HEK293 (cell line): ENCODE measurements at regions not wholly inside any gene's neighbourhood (a gene's known extent, or its start where the extent isn't known, plus 50 kb on each side); places are given as distances from the start of the nearest gene placed in this dataset.

Experiments
- CTCF ChIA-PET: fragments of 350-600 bp; formaldehyde crosslinking; extraction: SDS; loops from one replicate; lab custom pipeline; 2021; ENCODE audit warnings: antibody characterized with exemption; lab: Yijun Ruan, JAX
- POLR2A ChIA-PET: fragments of 300-600 bp; formaldehyde crosslinking; extraction: SDS; loops from one replicate; lab custom pipeline; 2020; ENCODE audit warnings: antibody characterized with exemption, inconsistent platforms; lab: Yijun Ruan, JAX
- H3K27ac ChIP-seq: fragments of 200-500 bp; sonication (Bioruptor generic); 2 replicates; pipeline ENCODE4 v1.5.1; 2014; ENCODE audit warnings: low read depth, low read length, control low read depth, inconsistent platforms; ENCODE audit errors: extremely low read depth
- H3K36me3 ChIP-seq, 2 experiments: fragments of 200-500 bp in 1 of 2; sonication (Bioruptor generic) in 1 of 2; 1 replicate in 1 of 2; 2 replicates in 1 of 2; pipeline ENCODE4 v1.5.1; 2014 to 2017; ENCODE audit warnings: inconsistent platforms in 2 of 2, low read length in 2 of 2; ENCODE audit not compliant: control insufficient read depth in 2 of 2, insufficient read depth in 1 of 2
- H3K4me1 ChIP-seq: fragments of 200-500 bp; sonication (Bioruptor generic); 2 replicates; pipeline ENCODE4 v1.5.1; 2014; ENCODE audit warnings: mild to moderate bottlenecking, low read length, inconsistent platforms; ENCODE audit not compliant: control insufficient read depth, insufficient read depth
- H3K4me3 ChIP-seq: 2 replicates; pipeline ENCODE4 v1.5.1; 2011; ENCODE audit warnings: low read depth, mild to moderate bottlenecking, control low read depth, low read length, moderate library complexity
- H3K9me3 ChIP-seq: fragments of 200-500 bp; sonication (Bioruptor generic); 2 replicates; pipeline ENCODE4 v1.5.1; 2014; ENCODE audit warnings: low read depth, low read length, inconsistent platforms; ENCODE audit not compliant: control insufficient read depth, insufficient read depth
- GLIS2 ChIP-seq: fragments of 450-650 bp; formaldehyde crosslinking; IDR thresholded peaks from 2 replicates; pipeline ENCODE4 v1.5.1; 2016; ENCODE audit warnings: missing biosample characterization, missing genetic modification characterization
- KLF16 ChIP-seq: fragments of 450-650 bp; formaldehyde crosslinking; IDR thresholded peaks from 2 replicates; pipeline ENCODE4 v1.5.1; 2017; ENCODE audit warnings: missing biosample characterization, missing genetic modification characterization
- KLF9 ChIP-seq: fragments of 450-650 bp; formaldehyde crosslinking; IDR thresholded peaks from 2 replicates; pipeline ENCODE4 v1.5.1; 2016; ENCODE audit warnings: missing biosample characterization, missing genetic modification characterization, low read depth
- MEIS1 ChIP-seq: sonication (generic); formaldehyde crosslinking; IDR thresholded peaks from 2 replicates; pipeline ENCODE4 v1.8.1; 2022; ENCODE audit warnings: missing genetic modification reagents, mild to moderate bottlenecking, borderline replicate concordance
- MZF1 ChIP-seq: fragments of 450-650 bp; formaldehyde crosslinking; IDR thresholded peaks from 2 replicates; pipeline ENCODE4 v1.5.1; 2017; ENCODE audit warnings: missing biosample characterization, missing genetic modification characterization, borderline replicate concordance
- SETDB1 ChIP-seq: IDR thresholded peaks from one replicate; pipeline ENCODE4 v1.6.1; 2017; ENCODE audit warnings: mild to moderate bottlenecking, low read length, moderate library complexity, mixed read lengths; ENCODE audit not compliant: insufficient read length
- TSHZ1 ChIP-seq: fragments of 450-650 bp; formaldehyde crosslinking; IDR thresholded peaks from 2 replicates; pipeline ENCODE4 v1.5.1; 2016; ENCODE audit warnings: missing biosample characterization, missing genetic modification characterization, borderline replicate concordance
- ZBTB11 ChIP-seq: fragments of 450-650 bp; formaldehyde crosslinking; conservative IDR thresholded peaks from 2 replicates; pipeline ENCODE4 v1.5.1; 2016; ENCODE audit warnings: low read depth, missing biosample characterization, missing genetic modification characterization
- ZNF121 ChIP-seq: fragments of 450-650 bp; formaldehyde crosslinking; IDR thresholded peaks from 2 replicates; pipeline ENCODE4 v1.5.1; 2016; ENCODE audit warnings: missing biosample characterization, missing genetic modification characterization
- ZNF214 ChIP-seq: fragments of 450-650 bp; formaldehyde crosslinking; IDR thresholded peaks from 2 replicates; pipeline ENCODE4 v1.5.1; 2017; ENCODE audit warnings: missing biosample characterization, mild to moderate bottlenecking, missing genetic modification characterization, borderline replicate concordance
- ZNF239 ChIP-seq: fragments of 450-650 bp; formaldehyde crosslinking; IDR thresholded peaks from 2 replicates; pipeline ENCODE4 v1.5.1; 2016; ENCODE audit warnings: missing biosample characterization, missing genetic modification characterization
- ZNF248 ChIP-seq: fragments of 450-650 bp; formaldehyde crosslinking; IDR thresholded peaks from 2 replicates; pipeline ENCODE4 v1.5.1; 2017; ENCODE audit warnings: missing biosample characterization, missing genetic modification characterization
- ZNF274 ChIP-seq, 2 experiments: fragments of 200-500 bp in 1 of 2; fragments of 450-650 bp in 1 of 2; sonication (Bioruptor generic) in 1 of 2; formaldehyde crosslinking in 1 of 2; IDR thresholded peaks; 2 replicates each; pipeline versions ENCODE4 v1.5.1 to v1.6.1; 2014 to 2016; ENCODE audit warnings: borderline replicate concordance in 1 of 2, inconsistent platforms in 1 of 2, low read length in 1 of 2, missing biosample characterization in 1 of 2, missing genetic modification characterization in 1 of 2
- ZNF366 ChIP-seq: fragments of 450-650 bp; formaldehyde crosslinking; conservative IDR thresholded peaks from 2 replicates; pipeline ENCODE4 v1.5.1; 2016; ENCODE audit warnings: missing biosample characterization, missing genetic modification characterization
- ZNF426 ChIP-seq: fragments of 450-650 bp; formaldehyde crosslinking; IDR thresholded peaks from 2 replicates; pipeline ENCODE4 v1.5.1; 2017; ENCODE audit warnings: missing biosample characterization, missing genetic modification characterization, mild to moderate bottlenecking, inconsistent platforms, moderate library complexity
- ZNF510 ChIP-seq: fragments of 450-650 bp; formaldehyde crosslinking; IDR thresholded peaks from 2 replicates; pipeline ENCODE4 v1.5.1; 2018; ENCODE audit warnings: mild to moderate bottlenecking, missing genetic modification characterization, missing biosample characterization; ENCODE audit not compliant: insufficient replicate concordance
- ZNF514 ChIP-seq: fragments of 450-650 bp; formaldehyde crosslinking; IDR thresholded peaks from 2 replicates; pipeline ENCODE4 v1.5.1; 2016; ENCODE audit warnings: missing biosample characterization, missing genetic modification characterization
- ZNF624 ChIP-seq: fragments of 450-650 bp; formaldehyde crosslinking; IDR thresholded peaks from 2 replicates; pipeline ENCODE4 v1.5.1; 2017; ENCODE audit warnings: missing biosample characterization, missing genetic modification characterization
- ZNF654 ChIP-seq: fragments of 450-650 bp; formaldehyde crosslinking; IDR thresholded peaks from 2 replicates; pipeline ENCODE4 v1.5.1; 2016; ENCODE audit warnings: low read depth, missing biosample characterization, missing genetic modification characterization
- ZNF692 ChIP-seq: fragments of 450-650 bp; formaldehyde crosslinking; IDR thresholded peaks from 2 replicates; pipeline ENCODE4 v1.5.1; 2016; ENCODE audit warnings: missing biosample characterization, missing genetic modification characterization
- ZNF701 ChIP-seq: fragments of 450-650 bp; formaldehyde crosslinking; IDR thresholded peaks from 2 replicates; pipeline ENCODE4 v1.5.1; 2016; ENCODE audit warnings: missing biosample characterization, missing genetic modification characterization
- ZNF777 ChIP-seq: fragments of 450-650 bp; formaldehyde crosslinking; IDR thresholded peaks from 2 replicates; pipeline ENCODE4 v1.5.1; 2017; ENCODE audit warnings: missing biosample characterization, missing genetic modification characterization, borderline replicate concordance
- ZSCAN16 ChIP-seq: fragments of 450-650 bp; formaldehyde crosslinking; IDR thresholded peaks from 2 replicates; pipeline ENCODE4 v1.5.1; 2016; ENCODE audit warnings: missing biosample characterization, missing genetic modification characterization

GRCh38 chr11:23236826-23237555 lies 376.7 kb upstream of the CCDC179 start:
- Histone ChIP-seq H3K27ac (no peak overlapping the region), H3K4me3 (no peak overlapping the region), H3K4me1 (no peaks in the 10 kb centered on the region), H3K36me3 (no peaks in the 10 kb centered on the region), H3K9me3 (no peaks in the 10 kb centered on the region)
- POLR2A ChIA-PET: no interaction called here
- TF ChIP-seq ZNF248: no peak
- TF ChIP-seq ZNF121 (tag by site-specific recombination): no peak
- TF ChIP-seq ZNF654: no peak
- no peak for TF ChIP-seq ZNF514 (tag by site-specific recombination)
- no peak for TF ChIP-seq KLF9
- no peak for TF ChIP-seq ZSCAN16 (tag by site-specific recombination)
- CTCF ChIA-PET: no interaction called here

GRCh38 chr11:23252426-23252825 lies 392.2 kb upstream of the CCDC179 start:
- Histone ChIP-seq H3K27ac (no peak overlapping the region), H3K36me3 (no peaks in the 10 kb centered on the region), H3K4me3 (no peak overlapping the region), H3K4me1 (no peaks in the 10 kb centered on the region), H3K9me3 (no peaks in the 10 kb centered on the region)
- CTCF ChIA-PET: no interaction called here
- POLR2A ChIA-PET: no interaction called here
- no peak for TF ChIP-seq ZNF426 (tag by site-specific recombination)
- TF ChIP-seq ZNF692 (tag by site-specific recombination): no peak
- TF ChIP-seq KLF16 (tag by site-specific recombination): no peak
- no peak for TF ChIP-seq ZNF366 (tag by site-specific recombination)
- TF ChIP-seq ZNF239 (tag by site-specific recombination): no peak
- TF ChIP-seq ZNF510 (tag by site-specific recombination): no peak
- TF ChIP-seq GLIS2 (tag by site-specific recombination): no peak
- no peak for TF ChIP-seq ZNF777
- TF ChIP-seq ZNF274 (IDR thresholded peaks at IDR 0.05; ENCODE audit: low read length): no peak
- TF ChIP-seq ZNF274 (tag by site-specific recombination; IDR thresholded peaks at IDR 0.05; ENCODE audit: borderline replicate concordance): no peak
- no peak for TF ChIP-seq MZF1 (tag by site-specific recombination)
- no peak for TF ChIP-seq ZNF624
- no peak for TF ChIP-seq ZNF701 (tag by site-specific recombination)

GRCh38 chr11:23257088-23257487 lies 396.8 kb upstream of the CCDC179 start:
- Histone ChIP-seq H3K27ac (no peak overlapping the region), H3K4me3 (no peak overlapping the region), H3K36me3 (no peaks in the 10 kb centered on the region), H3K4me1 (no peaks in the 10 kb centered on the region), H3K9me3 (no peaks in the 10 kb centered on the region)
- POLR2A ChIA-PET: no interaction called here
- CTCF ChIA-PET: no interaction called here
- TF ChIP-seq ZNF214 (no peak), SETDB1 (no peak), MEIS1 (CRISPR knock-in tag) (no peak), ZBTB11 (tag by site-specific recombination) (no peak), TSHZ1 (tag by site-specific recombination) (no peak)
